Coronary artery (tissue), 2 donors: ENCODE measurements at regions not wholly inside any gene's neighbourhood (a gene's known extent, or its start where the extent isn't known, plus 50 kb on each side); places are given as distances from the start of the nearest gene placed in this dataset.
"Not testable (repeated sequence)": the region's sequence is repeated elsewhere in the genome, so short reads cannot be mapped to it uniquely, and the experiment has no call there.

ENCODE experiments used
- DNase-seq: peaks from one replicate; pipeline ENCODE4 v3.0.0-alpha.2; 2017; ENCODE audit warnings: low spot score
- H3K27ac ChIP-seq, 2 donors: fragments of 200-600 bp; sonication (generic); one replicate each; pipeline ENCODE4 v1.5.1; 2016 to 2019
- H3K4me3 ChIP-seq: fragments of 200-600 bp; sonication (generic); 2 replicates; pipeline ENCODE4 v1.5.1; 2016; ENCODE audit warnings: mild to moderate bottlenecking, moderate library complexity
- CTCF ChIP-seq: fragments of 200-600 bp; sonication (generic); IDR thresholded peaks from one replicate; pipeline ENCODE4 v1.5.1; 2019; ENCODE audit warnings: antibody characterized with exemption

- Histone ChIP-seq H3K27ac (no peak overlapping the region), H3K4me3 (no peak overlapping the region)
- no peak for DNase-seq
- no peak for TF ChIP-seq CTCF
Observed at GRCh38 chr7:13794581-13794980, 194.9 kb downstream of the ETV1 start.

GRCh38 chr7:13797545-13797944 lies 191.9 kb downstream of the ETV1 start:
- H3K4me3 ChIP-seq = no peak overlapping the region
- no peak for DNase-seq
- TF ChIP-seq CTCF = no peak
- H3K27ac ChIP-seq = no peak overlapping the region

DNA sequence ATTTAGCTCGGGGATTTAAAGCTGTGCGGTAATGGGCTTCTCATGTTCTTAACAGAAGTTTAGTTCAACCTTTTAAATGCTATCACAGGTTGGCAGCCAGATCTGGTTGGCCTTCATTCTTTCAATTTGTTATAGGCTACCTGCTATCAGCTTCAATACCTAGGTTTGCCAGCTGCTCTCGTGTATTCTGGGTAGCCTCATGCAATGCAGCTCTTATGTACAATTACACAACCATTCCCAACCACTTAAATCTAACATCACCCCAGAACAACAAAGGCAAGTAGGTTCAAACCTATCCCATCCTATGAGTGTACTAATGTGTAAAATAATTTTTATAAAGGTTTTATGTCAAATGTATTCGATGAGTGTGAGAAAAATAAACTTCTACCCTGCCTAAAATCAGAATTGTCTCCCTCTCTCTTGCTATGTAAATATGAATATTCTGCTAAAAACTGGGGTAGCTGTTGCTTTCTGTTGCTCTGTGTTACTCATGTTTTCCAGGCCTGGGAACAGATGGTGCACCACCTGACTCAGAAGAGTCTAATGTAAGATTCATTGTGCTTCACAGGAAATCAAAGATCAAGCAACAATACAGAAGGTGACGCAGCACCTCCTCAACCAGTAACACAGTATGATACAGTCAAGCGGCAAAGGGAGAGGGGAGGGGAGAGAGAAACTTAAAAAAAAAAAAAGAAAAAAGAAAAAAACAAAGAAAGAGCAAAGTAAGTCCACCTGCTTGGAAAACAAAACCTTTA lies 188.6 kb downstream of the ETV1 start:
- no peak overlapping the region for H3K4me3 ChIP-seq
- DNase-seq = no peak
- no peak overlapping the region for H3K27ac ChIP-seq
- TF ChIP-seq CTCF = no peak

- Histone ChIP-seq H3K4me3 (no peak overlapping the region), H3K27ac (no peak overlapping the region)
- no peak for TF ChIP-seq CTCF
- DNase-seq = no peak
Observed at GRCh38 chr7:13801669-13802068, 187.8 kb downstream of the ETV1 start.

DNA sequence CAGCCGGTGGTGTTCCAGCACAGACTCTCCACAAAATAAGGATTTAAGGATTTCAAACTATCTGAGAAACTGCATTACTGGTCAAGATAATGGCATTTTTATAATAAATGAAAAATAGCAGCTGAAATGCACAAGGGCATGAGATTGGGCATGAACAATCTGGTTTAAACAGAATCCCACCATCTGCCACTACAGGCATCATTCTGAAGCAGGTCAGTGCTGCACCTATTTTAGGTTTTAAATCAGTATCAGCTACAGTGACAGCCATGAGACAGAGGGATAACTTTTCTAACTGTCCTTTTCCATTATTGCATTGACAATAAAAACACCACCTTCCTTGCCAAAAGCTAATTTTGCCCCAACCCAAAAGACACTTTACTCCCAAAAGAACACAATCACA lies 186.8 kb downstream of the ETV1 start:
- no peak for TF ChIP-seq CTCF
- Histone ChIP-seq H3K4me3 (no peak overlapping the region), H3K27ac (no peak overlapping the region)
- DNase-seq = no peak

DNA sequence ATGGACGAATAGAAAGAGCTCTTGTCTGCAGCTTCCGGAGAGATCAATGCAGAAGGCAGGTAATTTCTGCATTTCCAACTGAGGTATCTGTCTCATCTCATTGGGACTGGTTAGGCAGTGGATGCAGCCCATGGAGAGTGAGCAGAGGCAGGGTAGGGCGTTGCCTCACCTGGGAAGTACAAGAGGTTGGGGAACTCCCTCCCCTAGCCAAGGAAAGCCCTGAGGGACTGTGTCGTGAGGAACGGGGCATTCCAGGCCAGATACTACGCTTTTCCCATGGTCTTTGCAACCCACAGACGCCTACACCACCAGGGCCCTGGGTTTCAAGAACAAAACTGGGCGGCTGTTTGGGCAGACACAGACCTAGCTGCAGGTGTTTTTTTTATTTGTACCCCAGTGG lies 186.3 kb downstream of the ETV1 start:
- no peak overlapping the region for H3K4me3 ChIP-seq
- DNase-seq = no peak
- TF ChIP-seq CTCF = no peak
- H3K27ac ChIP-seq = no peak overlapping the region

GRCh38 chr7:13806089-13806867 lies 183.2 kb downstream of the ETV1 start:
- DNase-seq, H3K4me3 ChIP-seq, H3K27ac ChIP-seq: not testable (repeated sequence)

DNA sequence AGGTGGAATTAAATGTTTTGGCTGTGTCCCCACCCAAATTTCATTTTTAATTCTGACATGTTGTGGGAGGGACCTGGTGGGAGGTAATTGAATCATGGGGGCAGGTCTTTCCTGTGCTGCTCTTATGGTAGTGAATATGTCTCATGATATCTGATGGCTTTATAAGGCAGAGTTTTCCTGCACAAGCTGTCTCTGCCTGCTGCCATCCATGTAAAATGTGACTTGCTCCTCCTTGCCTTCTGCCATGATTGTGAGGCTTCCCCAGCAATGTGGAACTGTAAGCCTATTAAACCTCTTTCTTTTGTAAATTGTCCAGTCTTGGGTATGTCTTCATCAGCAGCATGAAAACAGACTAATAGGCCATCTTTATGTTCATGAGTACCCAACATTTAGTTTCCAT lies 172.2 kb downstream of the ETV1 start:
- H3K27ac ChIP-seq, DNase-seq, H3K4me3 ChIP-seq: not testable (repeated sequence)
